ENCODE measurements at regions not wholly inside any gene's neighbourhood (a gene's known extent, or its start where the extent isn't known, plus 50 kb on each side); places are given as distances from the start of the nearest gene placed in this dataset.

- Histone ChIP-seq H2AK5ac (ENCODE audit: insufficient read length, low read length) (no peak overlapping the region), H3K4me1 (ENCODE audit: insufficient read depth, low read length) (no peaks in the 10 kb centered on the region), H2BK5ac (ENCODE audit: insufficient read length, low read length) (no peak overlapping the region), H3K9me3 (ENCODE audit: control insufficient read depth, low read depth, low read length) (no peaks in the 10 kb centered on the region), H3K79me1 (ENCODE audit: insufficient read depth, low read depth, low read length, poor library complexity, severe bottlenecking) (no peaks in the 10 kb centered on the region), H4K8ac (replicated peaks; ENCODE audit: insufficient read length, low read depth, low read length) (no peak overlapping the region), H3K9ac (ENCODE audit: extremely low read depth, insufficient read length, low read length) (no peak overlapping the region), H3K4ac (ENCODE audit: low read depth, low read length) (no peak overlapping the region), H3K79me2 (ENCODE audit: insufficient read depth, low read length) (no peaks in the 10 kb centered on the region), H3K27me3 (ENCODE audit: insufficient read depth, low read length) (no peaks in the 10 kb centered on the region), H2BK120ac (ENCODE audit: low read depth, low read length, poor library complexity, severe bottlenecking) (no peak overlapping the region), H3K4me2 (ENCODE audit: insufficient read depth, insufficient read length, low read length) (no peak overlapping the region), H4K5ac (ENCODE audit: insufficient read length, low read depth, low read length) (no peak overlapping the region), H3K23ac (ENCODE audit: insufficient read length, low read depth, low read length) (no peak overlapping the region), H3K14ac (ENCODE audit: insufficient read depth, low read length) (no peak overlapping the region), H3K23me2 (ENCODE audit: insufficient read length, low read depth, low read length, poor library complexity, severe bottlenecking) (no peaks in the 10 kb centered on the region), H2BK15ac (ENCODE audit: low read depth, low read length) (no peak overlapping the region), H4K20me1 (ENCODE audit: control insufficient read depth, insufficient read depth, insufficient read length) (no peaks in the 10 kb centered on the region), H3K18ac (ENCODE audit: insufficient read length, low read depth, low read length) (no peak overlapping the region), H3T11ph (ENCODE audit: low read length) (no peak overlapping the region), H2AFZ (ENCODE audit: low read length) (no peak overlapping the region), H3K27ac (ENCODE audit: insufficient read length, low read depth, low read length) (no peak overlapping the region), H3K56ac (ENCODE audit: insufficient read length, low read depth, low read length) (no peak overlapping the region), H2BK12ac (ENCODE audit: insufficient read length, low read depth, low read length) (no peak overlapping the region), H4K91ac (ENCODE audit: insufficient read length, low read depth, low read length) (no peak overlapping the region), H2BK20ac (ENCODE audit: low read depth, low read length, poor library complexity, severe bottlenecking) (no peak overlapping the region)
- Mint-ChIP-seq H3K4me3 (no peak overlapping the region), H3K27me3 (ENCODE audit: low read depth) (no peaks in the 10 kb centered on the region), H3K4me1 (no peaks in the 10 kb centered on the region), H3K27ac (no peak overlapping the region), H3K9me3 (no peaks in the 10 kb centered on the region), H3K36me3 (ENCODE audit: insufficient read depth in 1 of 3, low read depth in 3 of 3) (no peaks in the 10 kb centered on the region)
- DNase-seq = no peak
- WGBS (ENCODE audit: extremely low coverage, insufficient read length, low lambda C conversion rate) = no CpG with 5 or more reads among the region's 3 CpGs
- TF ChIP-seq, protein P1, sequence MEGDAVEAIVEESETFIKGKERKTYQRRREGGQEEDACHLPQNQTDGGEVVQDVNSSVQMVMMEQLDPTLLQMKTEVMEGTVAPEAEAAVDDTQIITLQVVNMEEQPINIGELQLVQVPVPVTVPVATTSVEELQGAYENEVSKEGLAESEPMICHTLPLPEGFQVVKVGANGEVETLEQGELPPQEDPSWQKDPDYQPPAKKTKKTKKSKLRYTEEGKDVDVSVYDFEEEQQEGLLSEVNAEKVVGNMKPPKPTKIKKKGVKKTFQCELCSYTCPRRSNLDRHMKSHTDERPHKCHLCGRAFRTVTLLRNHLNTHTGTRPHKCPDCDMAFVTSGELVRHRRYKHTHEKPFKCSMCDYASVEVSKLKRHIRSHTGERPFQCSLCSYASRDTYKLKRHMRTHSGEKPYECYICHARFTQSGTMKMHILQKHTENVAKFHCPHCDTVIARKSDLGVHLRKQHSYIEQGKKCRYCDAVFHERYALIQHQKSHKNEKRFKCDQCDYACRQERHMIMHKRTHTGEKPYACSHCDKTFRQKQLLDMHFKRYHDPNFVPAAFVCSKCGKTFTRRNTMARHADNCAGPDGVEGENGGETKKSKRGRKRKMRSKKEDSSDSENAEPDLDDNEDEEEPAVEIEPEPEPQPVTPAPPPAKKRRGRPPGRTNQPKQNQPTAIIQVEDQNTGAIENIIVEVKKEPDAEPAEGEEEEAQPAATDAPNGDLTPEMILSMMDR (conservative IDR thresholded peaks at IDR 0.05) = no peak
Observed at GRCh38 chr9:116066221-116066620, 87.4 kb upstream of the PAPPA start.
